ENCODE measurements at regions not wholly inside any gene's neighbourhood (a gene's known extent, or its start where the extent isn't known, plus 50 kb on each side); places are given as distances from the start of the nearest gene placed in this dataset.

DNA sequence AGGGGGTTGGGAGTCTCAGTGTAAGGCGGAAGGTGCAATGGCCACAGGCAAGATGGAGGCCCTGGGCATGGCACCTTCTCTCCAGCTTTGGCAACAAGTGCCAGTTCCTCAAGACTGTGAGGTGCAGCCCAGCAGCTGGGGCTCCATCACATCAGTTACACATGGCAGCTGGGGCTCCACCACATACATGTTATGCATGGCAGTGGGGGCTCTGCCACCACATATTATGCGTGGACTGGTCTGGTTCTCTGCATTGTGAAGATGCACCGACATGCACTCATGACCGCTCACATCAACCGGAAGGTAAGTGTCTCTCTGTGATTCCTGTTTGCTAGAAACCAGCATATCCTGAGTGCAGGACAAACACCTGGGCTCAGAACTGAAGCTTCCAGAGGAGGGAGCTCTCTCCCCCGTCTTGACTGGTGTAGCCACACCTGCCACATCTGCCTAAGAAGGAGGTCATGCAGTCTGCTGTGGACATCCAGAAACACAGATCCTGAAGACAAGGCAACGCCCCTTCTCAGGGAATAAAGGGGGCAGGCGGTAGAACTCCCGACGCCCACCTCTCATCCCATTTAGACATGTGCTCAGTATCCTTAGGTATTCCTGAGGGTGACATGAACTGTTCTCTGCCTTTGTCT is 104.1 kb upstream of the TMPRSS2 start (continued):
- TF ChIP-seq, protein P1, sequence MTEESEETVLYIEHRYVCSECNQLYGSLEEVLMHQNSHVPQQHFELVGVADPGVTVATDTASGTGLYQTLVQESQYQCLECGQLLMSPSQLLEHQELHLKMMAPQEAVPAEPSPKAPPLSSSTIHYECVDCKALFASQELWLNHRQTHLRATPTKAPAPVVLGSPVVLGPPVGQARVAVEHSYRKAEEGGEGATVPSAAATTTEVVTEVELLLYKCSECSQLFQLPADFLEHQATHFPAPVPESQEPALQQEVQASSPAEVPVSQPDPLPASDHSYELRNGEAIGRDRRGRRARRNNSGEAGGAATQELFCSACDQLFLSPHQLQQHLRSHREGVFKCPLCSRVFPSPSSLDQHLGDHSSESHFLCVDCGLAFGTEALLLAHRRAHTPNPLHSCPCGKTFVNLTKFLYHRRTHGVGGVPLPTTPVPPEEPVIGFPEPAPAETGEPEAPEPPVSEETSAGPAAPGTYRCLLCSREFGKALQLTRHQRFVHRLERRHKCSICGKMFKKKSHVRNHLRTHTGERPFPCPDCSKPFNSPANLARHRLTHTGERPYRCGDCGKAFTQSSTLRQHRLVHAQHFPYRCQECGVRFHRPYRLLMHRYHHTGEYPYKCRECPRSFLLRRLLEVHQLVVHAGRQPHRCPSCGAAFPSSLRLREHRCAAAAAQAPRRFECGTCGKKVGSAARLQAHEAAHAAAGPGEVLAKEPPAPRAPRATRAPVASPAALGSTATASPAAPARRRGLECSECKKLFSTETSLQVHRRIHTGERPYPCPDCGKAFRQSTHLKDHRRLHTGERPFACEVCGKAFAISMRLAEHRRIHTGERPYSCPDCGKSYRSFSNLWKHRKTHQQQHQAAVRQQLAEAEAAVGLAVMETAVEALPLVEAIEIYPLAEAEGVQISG (CRISPR knock-in tag; IDR thresholded peaks at IDR 0.05) = no peak; the same call in 1 of the 2 replicates
- TF ChIP-seq STAG1 (CRISPR knock-in tag; IDR thresholded peaks at IDR 0.05) (peak; percentile 74), ZMYM4 (CRISPR knock-in tag; IDR thresholded peaks at IDR 0.05) (no peak), XRCC5 (optimal IDR thresholded peaks at IDR 0.05; ENCODE audit: low read length) (no peak), KDM2A (CRISPR knock-in tag; IDR thresholded peaks at IDR 0.05; ENCODE audit: borderline replicate concordance, low read depth) (0 out of 2 replicates have a peak, but pooled peaks have one; percentile 29), ZNF331 (CRISPR knock-in tag; IDR thresholded peaks at IDR 0.05) (0 out of 2 replicates have a peak, but pooled peaks have one; percentile 6), ZNF382 (CRISPR knock-in tag; IDR thresholded peaks at IDR 0.05; ENCODE audit: borderline replicate concordance) (no peak), TEAD3 (CRISPR knock-in tag; optimal IDR thresholded peaks at IDR 0.05; ENCODE audit: borderline replicate concordance) (no peak), ZNF839 (CRISPR knock-in tag; IDR thresholded peaks at IDR 0.05; ENCODE audit: borderline replicate concordance) (no peak), HDAC1 (CRISPR knock-in tag; IDR thresholded peaks at IDR 0.05) (no peak)
- TF ChIP-seq, protein P2, sequence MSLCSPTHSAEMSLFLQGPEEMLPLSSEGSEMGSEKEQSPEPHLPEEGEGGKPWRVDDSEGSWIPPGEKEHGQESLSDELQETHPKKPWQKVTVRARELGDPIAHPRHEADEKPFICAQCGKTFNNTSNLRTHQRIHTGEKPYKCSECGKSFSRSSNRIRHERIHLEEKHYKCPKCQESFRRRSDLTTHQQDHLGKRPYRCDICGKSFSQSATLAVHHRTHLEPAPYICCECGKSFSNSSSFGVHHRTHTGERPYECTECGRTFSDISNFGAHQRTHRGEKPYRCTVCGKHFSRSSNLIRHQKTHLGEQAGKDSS (CRISPR knock-in tag; IDR thresholded peaks at IDR 0.05; ENCODE audit: borderline replicate concordance, low read depth) = no peak
- TF ChIP-seq, protein P3, sequence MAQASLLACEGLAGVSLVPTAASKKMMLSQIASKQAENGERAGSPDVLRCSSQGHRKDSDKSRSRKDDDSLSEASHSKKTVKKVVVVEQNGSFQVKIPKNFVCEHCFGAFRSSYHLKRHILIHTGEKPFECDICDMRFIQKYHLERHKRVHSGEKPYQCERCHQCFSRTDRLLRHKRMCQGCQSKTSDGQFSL (CRISPR knock-in tag; IDR thresholded peaks at IDR 0.05) = no peak
- TF ChIP-seq, protein P4, sequence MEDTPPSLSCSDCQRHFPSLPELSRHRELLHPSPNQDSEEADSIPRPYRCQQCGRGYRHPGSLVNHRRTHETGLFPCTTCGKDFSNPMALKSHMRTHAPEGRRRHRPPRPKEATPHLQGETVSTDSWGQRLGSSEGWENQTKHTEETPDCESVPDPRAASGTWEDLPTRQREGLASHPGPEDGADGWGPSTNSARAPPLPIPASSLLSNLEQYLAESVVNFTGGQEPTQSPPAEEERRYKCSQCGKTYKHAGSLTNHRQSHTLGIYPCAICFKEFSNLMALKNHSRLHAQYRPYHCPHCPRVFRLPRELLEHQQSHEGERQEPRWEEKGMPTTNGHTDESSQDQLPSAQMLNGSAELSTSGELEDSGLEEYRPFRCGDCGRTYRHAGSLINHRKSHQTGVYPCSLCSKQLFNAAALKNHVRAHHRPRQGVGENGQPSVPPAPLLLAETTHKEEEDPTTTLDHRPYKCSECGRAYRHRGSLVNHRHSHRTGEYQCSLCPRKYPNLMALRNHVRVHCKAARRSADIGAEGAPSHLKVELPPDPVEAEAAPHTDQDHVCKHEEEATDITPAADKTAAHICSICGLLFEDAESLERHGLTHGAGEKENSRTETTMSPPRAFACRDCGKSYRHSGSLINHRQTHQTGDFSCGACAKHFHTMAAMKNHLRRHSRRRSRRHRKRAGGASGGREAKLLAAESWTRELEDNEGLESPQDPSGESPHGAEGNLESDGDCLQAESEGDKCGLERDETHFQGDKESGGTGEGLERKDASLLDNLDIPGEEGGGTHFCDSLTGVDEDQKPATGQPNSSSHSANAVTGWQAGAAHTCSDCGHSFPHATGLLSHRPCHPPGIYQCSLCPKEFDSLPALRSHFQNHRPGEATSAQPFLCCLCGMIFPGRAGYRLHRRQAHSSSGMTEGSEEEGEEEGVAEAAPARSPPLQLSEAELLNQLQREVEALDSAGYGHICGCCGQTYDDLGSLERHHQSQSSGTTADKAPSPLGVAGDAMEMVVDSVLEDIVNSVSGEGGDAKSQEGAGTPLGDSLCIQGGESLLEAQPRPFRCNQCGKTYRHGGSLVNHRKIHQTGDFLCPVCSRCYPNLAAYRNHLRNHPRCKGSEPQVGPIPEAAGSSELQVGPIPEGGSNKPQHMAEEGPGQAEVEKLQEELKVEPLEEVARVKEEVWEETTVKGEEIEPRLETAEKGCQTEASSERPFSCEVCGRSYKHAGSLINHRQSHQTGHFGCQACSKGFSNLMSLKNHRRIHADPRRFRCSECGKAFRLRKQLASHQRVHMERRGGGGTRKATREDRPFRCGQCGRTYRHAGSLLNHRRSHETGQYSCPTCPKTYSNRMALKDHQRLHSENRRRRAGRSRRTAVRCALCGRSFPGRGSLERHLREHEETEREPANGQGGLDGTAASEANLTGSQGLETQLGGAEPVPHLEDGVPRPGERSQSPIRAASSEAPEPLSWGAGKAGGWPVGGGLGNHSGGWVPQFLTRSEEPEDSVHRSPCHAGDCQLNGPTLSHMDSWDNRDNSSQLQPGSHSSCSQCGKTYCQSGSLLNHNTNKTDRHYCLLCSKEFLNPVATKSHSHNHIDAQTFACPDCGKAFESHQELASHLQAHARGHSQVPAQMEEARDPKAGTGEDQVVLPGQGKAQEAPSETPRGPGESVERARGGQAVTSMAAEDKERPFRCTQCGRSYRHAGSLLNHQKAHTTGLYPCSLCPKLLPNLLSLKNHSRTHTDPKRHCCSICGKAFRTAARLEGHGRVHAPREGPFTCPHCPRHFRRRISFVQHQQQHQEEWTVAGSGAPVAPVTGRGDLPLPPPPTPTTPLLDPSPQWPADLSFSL (CRISPR knock-in tag; IDR thresholded peaks at IDR 0.05) = no peak
- TF ChIP-seq, protein P5, sequence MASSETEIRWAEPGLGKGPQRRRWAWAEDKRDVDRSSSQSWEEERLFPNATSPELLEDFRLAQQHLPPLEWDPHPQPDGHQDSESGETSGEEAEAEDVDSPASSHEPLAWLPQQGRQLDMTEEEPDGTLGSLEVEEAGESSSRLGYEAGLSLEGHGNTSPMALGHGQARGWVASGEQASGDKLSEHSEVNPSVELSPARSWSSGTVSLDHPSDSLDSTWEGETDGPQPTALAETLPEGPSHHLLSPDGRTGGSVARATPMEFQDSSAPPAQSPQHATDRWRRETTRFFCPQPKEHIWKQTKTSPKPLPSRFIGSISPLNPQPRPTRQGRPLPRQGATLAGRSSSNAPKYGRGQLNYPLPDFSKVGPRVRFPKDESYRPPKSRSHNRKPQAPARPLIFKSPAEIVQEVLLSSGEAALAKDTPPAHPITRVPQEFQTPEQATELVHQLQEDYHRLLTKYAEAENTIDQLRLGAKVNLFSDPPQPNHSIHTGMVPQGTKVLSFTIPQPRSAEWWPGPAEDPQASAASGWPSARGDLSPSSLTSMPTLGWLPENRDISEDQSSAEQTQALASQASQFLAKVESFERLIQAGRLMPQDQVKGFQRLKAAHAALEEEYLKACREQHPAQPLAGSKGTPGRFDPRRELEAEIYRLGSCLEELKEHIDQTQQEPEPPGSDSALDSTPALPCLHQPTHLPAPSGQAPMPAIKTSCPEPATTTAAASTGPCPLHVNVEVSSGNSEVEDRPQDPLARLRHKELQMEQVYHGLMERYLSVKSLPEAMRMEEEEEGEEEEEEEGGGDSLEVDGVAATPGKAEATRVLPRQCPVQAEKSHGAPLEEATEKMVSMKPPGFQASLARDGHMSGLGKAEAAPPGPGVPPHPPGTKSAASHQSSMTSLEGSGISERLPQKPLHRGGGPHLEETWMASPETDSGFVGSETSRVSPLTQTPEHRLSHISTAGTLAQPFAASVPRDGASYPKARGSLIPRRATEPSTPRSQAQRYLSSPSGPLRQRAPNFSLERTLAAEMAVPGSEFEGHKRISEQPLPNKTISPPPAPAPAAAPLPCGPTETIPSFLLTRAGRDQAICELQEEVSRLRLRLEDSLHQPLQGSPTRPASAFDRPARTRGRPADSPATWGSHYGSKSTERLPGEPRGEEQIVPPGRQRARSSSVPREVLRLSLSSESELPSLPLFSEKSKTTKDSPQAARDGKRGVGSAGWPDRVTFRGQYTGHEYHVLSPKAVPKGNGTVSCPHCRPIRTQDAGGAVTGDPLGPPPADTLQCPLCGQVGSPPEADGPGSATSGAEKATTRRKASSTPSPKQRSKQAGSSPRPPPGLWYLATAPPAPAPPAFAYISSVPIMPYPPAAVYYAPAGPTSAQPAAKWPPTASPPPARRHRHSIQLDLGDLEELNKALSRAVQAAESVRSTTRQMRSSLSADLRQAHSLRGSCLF (CRISPR knock-in tag; IDR thresholded peaks at IDR 0.05; ENCODE audit: borderline replicate concordance) = no peak

Data from HepG2 (cell line).